GM21390 (cell line): ENCODE measurements at regions not wholly inside any gene's neighbourhood (a gene's known extent, or its start where the extent isn't known, plus 50 kb on each side); places are given as distances from the start of the nearest gene placed in this dataset.
A peak's percentile ranks its signal among the peaks of the same experiment; 100 is the strongest.

ENCODE experiments used
- ATAC-seq: cut with Tn5 transposase; IDR thresholded peaks from one replicate; pipeline ENCODE4 v1.9.1; 2021; ENCODE audit not compliant: unreplicated experiment

GRCh38 chr2:62305421-62306176, 109.7 kb downstream of the B3GNT2 start:
- no peak for ATAC-seq

GRCh38 chr2:62304429-62305417, 108.8 kb downstream of the B3GNT2 start:
- no peak for ATAC-seq

GRCh38 chr2:62303788-62304187, 107.9 kb downstream of the B3GNT2 start:
- peak; percentile 39 for ATAC-seq

GRCh38 chr2:62302631-62303435, 106.9 kb downstream of the B3GNT2 start:
- ATAC-seq, result no peak

GRCh38 chr2:62300925-62301324, 105.0 kb downstream of the B3GNT2 start:
- ATAC-seq, result no peak

- no peak for ATAC-seq
These were observed 101.7 kb downstream of the B3GNT2 start for GRCh38 chr2:62297624-62298010.

GRCh38 chr2:62296832-62297623, 101.1 kb downstream of the B3GNT2 start:
- no peak for ATAC-seq

- ATAC-seq, result no peak
These were observed 100.3 kb downstream of the B3GNT2 start for GRCh38 chr2:62296034-62296831.

- ATAC-seq, result no peak
These were observed 97.8 kb downstream of the B3GNT2 start for GRCh38 chr2:62293490-62294271.

GRCh38 chr2:62293151-62293489, 97.2 kb downstream of the B3GNT2 start:
- ATAC-seq, result no peak

GRCh38 chr2:62292190-62292589, 96.3 kb downstream of the B3GNT2 start:
- ATAC-seq, result no peak

GRCh38 chr2:62291517-62292137, 95.7 kb downstream of the B3GNT2 start:
- ATAC-seq, result no peak

GRCh38 chr2:62291052-62291451, 95.1 kb downstream of the B3GNT2 start:
- ATAC-seq, result no peak

GRCh38 chr2:62287899-62288880, 92.3 kb downstream of the B3GNT2 start:
- ATAC-seq, result peak; percentile 78

- ATAC-seq, result no peak
These were observed 91.4 kb downstream of the B3GNT2 start for GRCh38 chr2:62287282-62287681.

- no peak for ATAC-seq
These were observed 90.3 kb downstream of the B3GNT2 start for GRCh38 chr2:62286089-62286785.

GRCh38 chr2:62284980-62285379, 89.1 kb downstream of the B3GNT2 start:
- no peak for ATAC-seq
